Smooth muscle cell (in vitro differentiated cells): ENCODE measurements at regions not wholly inside any gene's neighbourhood (a gene's known extent, or its start where the extent isn't known, plus 50 kb on each side); places are given as distances from the start of the nearest gene placed in this dataset.

ENCODE experiments used
- DNase-seq: peaks from one replicate; lab custom pipeline; 2025; ENCODE audit not compliant: unreplicated experiment; lab: John Stamatoyannopoulos, UW
- H2AFZ ChIP-seq: fragments of 200-600 bp; sonication (generic); 2 replicates; pipeline ENCODE4 v1.6.0; 2016; ENCODE audit warnings: antibody characterized with exemption, low read depth, mild to moderate bottlenecking
- H3F3A ChIP-seq: fragments of 200-600 bp; sonication (generic); 2 replicates; pipeline ENCODE4 v1.6.0; 2017; ENCODE audit warnings: antibody characterized with exemption, low read depth
- H3K27ac ChIP-seq: fragments of 200-600 bp; sonication (generic); 2 replicates; pipeline ENCODE4 v1.5.1; 2016; ENCODE audit warnings: low read depth, mild to moderate bottlenecking
- H3K27me3 ChIP-seq: fragments of 200-600 bp; sonication (generic); 2 replicates; pipeline ENCODE4 v1.6.1; 2016; ENCODE audit warnings: low read depth, mild to moderate bottlenecking
- H3K36me3 ChIP-seq: fragments of 200-600 bp; sonication (generic); 2 replicates; pipeline ENCODE4 v1.5.1; 2016; ENCODE audit warnings: low read depth
- H3K4me1 ChIP-seq: fragments of 200-600 bp; sonication (generic); 2 replicates; pipeline ENCODE4 v1.5.1; 2016; ENCODE audit warnings: low read depth
- H3K4me2 ChIP-seq: fragments of 200-600 bp; sonication (generic); 2 replicates; pipeline ENCODE4 v1.6.0; 2016; ENCODE audit warnings: mild to moderate bottlenecking
- H3K4me3 ChIP-seq: fragments of 200-600 bp; sonication (generic); 2 replicates; pipeline ENCODE4 v1.5.1; 2016; ENCODE audit warnings: mild to moderate bottlenecking
- H3K79me2 ChIP-seq: fragments of 200-600 bp; sonication (generic); 2 replicates; pipeline ENCODE4 v1.6.0; 2016; ENCODE audit warnings: low read depth, mild to moderate bottlenecking
- H3K9ac ChIP-seq: fragments of 200-600 bp; sonication (generic); 2 replicates; pipeline ENCODE4 v1.6.0; 2016; ENCODE audit warnings: low read depth
- H3K9me3 ChIP-seq: fragments of 200-600 bp; sonication (generic); replicated peaks from 2 replicates; pipeline ENCODE4 v1.5.1; 2016; ENCODE audit warnings: low read depth
- H4K20me1 ChIP-seq: fragments of 200-600 bp; sonication (generic); 2 replicates; pipeline ENCODE4 v1.6.0; 2016; ENCODE audit warnings: low read depth
- WGBS: methylation state at CpG from one replicate; pipeline ENCODE4 v1.1.7; 2016; ENCODE audit warnings: low lambda C conversion rate; 5-methylcytosine and 5-hydroxymethylcytosine counted together
- TF ChIP-seq, protein P1 (sequence below): fragments of 200-600 bp; sonication (generic); IDR thresholded peaks from 2 replicates; pipeline ENCODE4 v1.5.1; 2017; ENCODE audit warnings: borderline replicate concordance, mild to moderate bottlenecking, antibody characterized with exemption; ENCODE audit not compliant: insufficient read depth, poor library complexity, severe bottlenecking

DNA sequence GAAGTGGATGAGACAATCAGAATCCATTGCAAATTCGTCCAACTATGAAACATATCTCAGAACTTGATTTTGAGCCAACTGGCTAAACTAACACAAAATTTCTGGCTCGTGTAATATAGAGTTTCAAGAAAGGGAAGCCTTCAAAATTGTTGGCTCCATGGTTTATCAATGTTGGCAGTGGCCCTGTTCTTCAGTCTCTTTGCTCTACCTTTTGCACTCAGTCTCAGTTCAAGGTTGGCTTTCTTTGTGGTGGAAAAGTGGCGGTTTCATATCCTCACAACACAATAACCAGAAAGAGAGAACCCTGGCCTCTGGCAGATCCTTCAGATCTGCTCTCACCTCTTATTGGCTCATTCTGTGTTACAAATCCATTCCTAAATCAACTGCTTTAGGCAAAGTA is 473.8 kb upstream of the API5 start:
- Histone ChIP-seq H3K4me1 (peaks cover 8% of the 10 kb centered on the region), H3K27me3 (no peaks in the 10 kb centered on the region), H3K9ac (no peak overlapping the region), H3F3A (no peaks in the 10 kb centered on the region), H4K20me1 (no peaks in the 10 kb centered on the region), H2AFZ (no peak overlapping the region), H3K79me2 (no peaks in the 10 kb centered on the region), H3K27ac (no peak overlapping the region), H3K36me3 (no peaks in the 10 kb centered on the region), H3K9me3 (no peaks in the 10 kb centered on the region), H3K4me2 (no peak overlapping the region), H3K4me3 (no peak overlapping the region)
- DNase-seq = no peak
- TF ChIP-seq, protein P1, sequence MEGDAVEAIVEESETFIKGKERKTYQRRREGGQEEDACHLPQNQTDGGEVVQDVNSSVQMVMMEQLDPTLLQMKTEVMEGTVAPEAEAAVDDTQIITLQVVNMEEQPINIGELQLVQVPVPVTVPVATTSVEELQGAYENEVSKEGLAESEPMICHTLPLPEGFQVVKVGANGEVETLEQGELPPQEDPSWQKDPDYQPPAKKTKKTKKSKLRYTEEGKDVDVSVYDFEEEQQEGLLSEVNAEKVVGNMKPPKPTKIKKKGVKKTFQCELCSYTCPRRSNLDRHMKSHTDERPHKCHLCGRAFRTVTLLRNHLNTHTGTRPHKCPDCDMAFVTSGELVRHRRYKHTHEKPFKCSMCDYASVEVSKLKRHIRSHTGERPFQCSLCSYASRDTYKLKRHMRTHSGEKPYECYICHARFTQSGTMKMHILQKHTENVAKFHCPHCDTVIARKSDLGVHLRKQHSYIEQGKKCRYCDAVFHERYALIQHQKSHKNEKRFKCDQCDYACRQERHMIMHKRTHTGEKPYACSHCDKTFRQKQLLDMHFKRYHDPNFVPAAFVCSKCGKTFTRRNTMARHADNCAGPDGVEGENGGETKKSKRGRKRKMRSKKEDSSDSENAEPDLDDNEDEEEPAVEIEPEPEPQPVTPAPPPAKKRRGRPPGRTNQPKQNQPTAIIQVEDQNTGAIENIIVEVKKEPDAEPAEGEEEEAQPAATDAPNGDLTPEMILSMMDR = no peak
- 87% methylated on average over 3 of the region's 3 CpGs for WGBS

DNA sequence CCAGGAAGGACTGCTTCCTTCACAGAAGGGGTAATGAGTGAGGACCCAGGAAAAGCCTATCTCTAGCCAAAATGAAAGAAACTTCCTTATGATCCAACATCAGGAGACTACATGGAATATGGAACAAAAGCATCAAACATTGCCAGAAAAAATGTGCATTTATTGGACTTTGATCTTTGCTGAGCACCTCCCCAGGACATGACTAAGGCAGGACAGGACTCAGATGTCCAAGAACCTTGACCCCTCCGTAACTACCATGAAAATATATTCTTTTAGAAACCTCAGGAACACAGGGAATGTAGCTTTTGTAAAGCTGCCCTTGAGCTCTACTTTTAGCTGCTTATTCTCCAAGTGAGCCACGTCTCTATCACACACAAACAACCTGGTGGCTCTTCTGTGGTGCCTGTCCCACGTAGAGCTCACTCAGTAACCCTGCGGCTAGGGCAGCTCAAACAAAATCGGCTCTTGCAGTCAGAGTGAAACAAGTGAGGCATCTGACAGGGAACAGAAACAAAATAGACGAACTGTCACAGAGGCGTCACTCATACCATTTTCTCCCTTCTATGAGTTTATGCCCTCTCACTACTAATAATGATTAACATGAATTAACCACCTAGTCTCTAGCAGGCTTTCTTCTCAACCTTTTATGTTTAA is 471.5 kb upstream of the API5 start:
- Histone ChIP-seq H3K27ac (no peak overlapping the region), H3K36me3 (no peaks in the 10 kb centered on the region), H3K4me2 (no peak overlapping the region), H3K9ac (no peak overlapping the region), H3K79me2 (no peaks in the 10 kb centered on the region), H3K4me1 (peaks cover 8% of the 10 kb centered on the region), H3F3A (no peaks in the 10 kb centered on the region), H3K4me3 (no peak overlapping the region), H4K20me1 (no peaks in the 10 kb centered on the region), H2AFZ (no peak overlapping the region), H3K9me3 (no peaks in the 10 kb centered on the region), H3K27me3 (no peaks in the 10 kb centered on the region)
- WGBS = 88% methylated on average over 7 of the region's 7 CpGs
- no peak for DNase-seq
- TF ChIP-seq, protein P1 = no peak

DNA sequence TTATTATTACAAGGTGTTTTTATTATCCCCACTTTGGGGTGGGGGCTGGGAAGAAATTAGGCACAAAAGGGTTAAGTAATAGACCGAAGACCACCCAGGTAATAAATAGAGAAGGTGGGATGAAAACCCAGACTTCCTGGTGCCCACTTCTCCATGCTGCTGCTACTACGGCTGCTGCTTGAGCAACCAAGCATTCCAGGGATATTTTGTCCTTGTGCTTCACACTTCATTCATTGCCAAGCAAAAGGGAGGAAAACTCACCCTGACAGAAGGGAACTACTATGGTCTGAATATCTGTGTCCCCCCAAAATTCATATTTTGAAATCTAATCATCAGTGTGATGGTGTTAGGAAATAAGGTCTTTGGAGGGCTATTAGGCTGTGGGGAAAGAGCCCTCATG is 470.9 kb upstream of the API5 start:
- Histone ChIP-seq H3K4me3 (no peak overlapping the region), H3K4me1 (peaks cover 8% of the 10 kb centered on the region), H3K36me3 (no peaks in the 10 kb centered on the region), H3K9ac (no peak overlapping the region), H3K4me2 (no peak overlapping the region), H3K9me3 (no peaks in the 10 kb centered on the region), H2AFZ (no peak overlapping the region), H3F3A (no peaks in the 10 kb centered on the region), H3K27me3 (no peaks in the 10 kb centered on the region), H4K20me1 (no peaks in the 10 kb centered on the region), H3K79me2 (no peaks in the 10 kb centered on the region), H3K27ac (no peak overlapping the region)
- TF ChIP-seq, protein P1 = no peak
- no peak for DNase-seq
- WGBS = 53% methylated on average over 2 of the region's 2 CpGs

DNA sequence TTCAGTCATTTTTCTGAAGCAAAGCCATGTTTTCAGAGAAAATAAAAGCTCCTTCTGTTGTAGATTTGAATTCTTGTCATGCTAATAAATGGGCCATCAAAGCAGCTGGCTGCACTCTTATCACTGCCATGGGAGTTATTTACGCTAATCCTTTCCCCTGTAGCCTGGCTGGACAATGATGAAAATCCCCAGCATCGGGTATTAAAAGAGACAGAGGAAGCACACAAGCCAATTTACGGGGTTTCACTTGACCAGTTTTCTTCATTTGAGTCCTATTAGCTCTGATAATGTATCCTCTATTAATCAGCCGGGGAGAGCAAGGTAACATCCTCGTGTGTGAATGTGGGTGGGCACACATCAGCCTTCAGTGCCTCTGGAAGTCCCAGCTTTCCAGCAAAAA is 470.2 kb upstream of the API5 start:
- Histone ChIP-seq H2AFZ (no peak overlapping the region), H3K27me3 (no peaks in the 10 kb centered on the region), H3K4me3 (no peak overlapping the region), H4K20me1 (no peaks in the 10 kb centered on the region), H3K36me3 (no peaks in the 10 kb centered on the region), H3K27ac (no peak overlapping the region), H3F3A (no peaks in the 10 kb centered on the region), H3K4me2 (no peak overlapping the region), H3K4me1 (peaks cover 8% of the 10 kb centered on the region), H3K9ac (no peak overlapping the region), H3K79me2 (no peaks in the 10 kb centered on the region), H3K9me3 (no peaks in the 10 kb centered on the region)
- TF ChIP-seq, protein P1 = no peak
- WGBS = 17% methylated on average over 5 of the region's 5 CpGs
- DNase-seq = no peak
